ENCODE measurements at regions not wholly inside any gene's neighbourhood (a gene's known extent, or its start where the extent isn't known, plus 50 kb on each side); places are given as distances from the start of the nearest gene placed in this dataset.
"Not testable (repeated sequence)": the region's sequence is repeated elsewhere in the genome, so short reads cannot be mapped to it uniquely, and the experiment has no call there.

- no peak for TF ChIP-seq CTCF (IDR thresholded peaks at IDR 0.05)
- no peak for ATAC-seq (ENCODE audit: low FRiP score)
- DNase-seq (ENCODE audit: low spot score), result no peak
These were observed 880.2 kb upstream of the TMEFF2 start for GRCh38 chr2:193074933-193075332.

- no peak for TF ChIP-seq CTCF (IDR thresholded peaks at IDR 0.05)
- no peak for ATAC-seq (ENCODE audit: low FRiP score)
- DNase-seq (ENCODE audit: low spot score), result no peak
These were observed 877.9 kb upstream of the TMEFF2 start for GRCh38 chr2:193072647-193073046.

- DNase-seq (ENCODE audit: low spot score); ATAC-seq (ENCODE audit: low FRiP score): not testable (repeated sequence)
These were observed 830.8 kb upstream of the TMEFF2 start for GRCh38 chr2:193025556-193025955.

- no peak for ATAC-seq (ENCODE audit: low FRiP score)
- no peak for TF ChIP-seq CTCF (IDR thresholded peaks at IDR 0.05)
- DNase-seq (ENCODE audit: low spot score), result no peak
These were observed 830.1 kb upstream of the TMEFF2 start for GRCh38 chr2:193024791-193025190.

GRCh38 chr2:193011870-193012269 is 817.1 kb upstream of the TMEFF2 start:
- no peak for TF ChIP-seq CTCF (IDR thresholded peaks at IDR 0.05)
- ATAC-seq (ENCODE audit: low FRiP score) (no peak), DNase-seq (ENCODE audit: low spot score) (no peak)

GRCh38 chr2:192993059-192993458 is 798.3 kb upstream of the TMEFF2 start:
- TF ChIP-seq CTCF (IDR thresholded peaks at IDR 0.05), result no peak
- no peak for ATAC-seq (ENCODE audit: low FRiP score)
- no peak for DNase-seq (ENCODE audit: low spot score)

- no peak for TF ChIP-seq CTCF (IDR thresholded peaks at IDR 0.05)
- ATAC-seq (ENCODE audit: low FRiP score) (no peak), DNase-seq (ENCODE audit: low spot score) (no peak)
These were observed 788.4 kb upstream of the TMEFF2 start for GRCh38 chr2:192983173-192983572.

- TF ChIP-seq CTCF (IDR thresholded peaks at IDR 0.05), result no peak
- ATAC-seq (ENCODE audit: low FRiP score), result no peak
These were observed 783.7 kb upstream of the TMEFF2 start for GRCh38 chr2:192978395-192978794.

More at GRCh38 chr2:192978395-192978794, 783.7 kb upstream of the TMEFF2 start:
- DNase-seq (ENCODE audit: low spot score), result no peak

Data from omental fat pad (tissue), 3 donors.